Nephron progenitor cell (in vitro differentiated cells): ENCODE measurements at regions not wholly inside any gene's neighbourhood (a gene's known extent, or its start where the extent isn't known, plus 50 kb on each side); places are given as distances from the start of the nearest gene placed in this dataset.

Source experiments
- DNase-seq: peaks from one replicate; pipeline ENCODE4 v3.0.0; 2021
- H3K27ac Mint-ChIP-seq: 2 replicates; pipeline ENCODE4 v1.8.0; 2021; ENCODE audit warnings: mild to moderate bottlenecking, moderate library complexity, mixed read lengths
- H3K27me3 Mint-ChIP-seq: 2 replicates; pipeline ENCODE4 v1.8.0; 2021; ENCODE audit warnings: mild to moderate bottlenecking, low read depth, mixed read lengths; ENCODE audit not compliant: poor library complexity
- H3K36me3 Mint-ChIP-seq: 2 replicates; pipeline ENCODE4 v1.8.0; 2021; ENCODE audit warnings: low read depth, mixed read lengths
- H3K4me1 Mint-ChIP-seq: 2 replicates; pipeline ENCODE4 v1.8.0; 2021; ENCODE audit warnings: mixed read lengths
- H3K4me3 Mint-ChIP-seq: 2 replicates; pipeline ENCODE4 v1.8.0; 2021; ENCODE audit warnings: mild to moderate bottlenecking, moderate library complexity, mixed read lengths
- H3K9me3 Mint-ChIP-seq: 2 replicates; pipeline ENCODE4 v1.8.0; 2021; ENCODE audit warnings: mild to moderate bottlenecking, moderate library complexity, mixed read lengths
- TF ChIP-seq, protein P1 (sequence below): fragments of 200-600 bp; sonication (generic); IDR thresholded peaks from 2 replicates; pipeline ENCODE4 v1.5.0; 2021; ENCODE audit warnings: antibody characterized with exemption

DNA sequence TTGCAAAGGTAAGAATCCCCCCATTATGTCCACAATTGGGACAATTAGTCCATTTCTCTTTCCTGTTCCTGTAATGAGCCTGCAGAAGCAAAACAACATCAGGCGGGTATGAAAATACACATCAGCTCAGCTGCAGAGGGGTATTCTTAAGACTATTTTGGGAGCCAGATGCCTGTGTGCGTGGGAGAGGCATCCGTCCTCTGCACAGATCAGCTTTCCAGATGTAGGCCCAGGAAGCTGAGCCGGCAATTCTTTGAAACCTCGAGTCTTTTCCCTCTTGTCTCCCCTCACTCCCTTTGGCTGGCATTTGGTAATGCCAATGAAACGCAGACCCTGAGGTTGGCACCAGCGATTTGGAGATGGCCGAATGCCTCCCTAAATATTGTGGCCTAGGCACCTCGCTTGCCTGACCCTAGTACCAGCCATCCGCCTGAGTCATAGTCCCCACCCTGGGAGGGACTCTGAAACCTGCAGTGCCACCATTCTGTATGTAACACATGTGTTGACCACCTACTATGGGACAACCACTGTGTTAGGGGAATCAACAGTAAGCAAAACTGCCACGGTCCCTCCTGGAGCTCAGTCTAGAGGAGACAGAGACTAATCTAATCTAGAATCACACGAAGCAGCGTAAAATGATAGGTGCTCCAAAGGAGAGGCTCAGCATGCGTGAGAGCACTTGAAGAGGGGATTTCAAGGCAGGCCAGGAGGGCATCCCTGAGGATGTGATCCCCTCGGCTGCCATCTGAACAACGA is 603.0 kb downstream of the MATN1 start:
- Mint-ChIP-seq H3K4me3 (no peak overlapping the region), H3K27ac (no peak overlapping the region), H3K9me3 (no peaks in the 10 kb centered on the region), H3K27me3 (peaks cover 9% of the 10 kb centered on the region), H3K36me3 (no peaks in the 10 kb centered on the region), H3K4me1 (peaks cover 48% of the 10 kb centered on the region)
- TF ChIP-seq, protein P1, sequence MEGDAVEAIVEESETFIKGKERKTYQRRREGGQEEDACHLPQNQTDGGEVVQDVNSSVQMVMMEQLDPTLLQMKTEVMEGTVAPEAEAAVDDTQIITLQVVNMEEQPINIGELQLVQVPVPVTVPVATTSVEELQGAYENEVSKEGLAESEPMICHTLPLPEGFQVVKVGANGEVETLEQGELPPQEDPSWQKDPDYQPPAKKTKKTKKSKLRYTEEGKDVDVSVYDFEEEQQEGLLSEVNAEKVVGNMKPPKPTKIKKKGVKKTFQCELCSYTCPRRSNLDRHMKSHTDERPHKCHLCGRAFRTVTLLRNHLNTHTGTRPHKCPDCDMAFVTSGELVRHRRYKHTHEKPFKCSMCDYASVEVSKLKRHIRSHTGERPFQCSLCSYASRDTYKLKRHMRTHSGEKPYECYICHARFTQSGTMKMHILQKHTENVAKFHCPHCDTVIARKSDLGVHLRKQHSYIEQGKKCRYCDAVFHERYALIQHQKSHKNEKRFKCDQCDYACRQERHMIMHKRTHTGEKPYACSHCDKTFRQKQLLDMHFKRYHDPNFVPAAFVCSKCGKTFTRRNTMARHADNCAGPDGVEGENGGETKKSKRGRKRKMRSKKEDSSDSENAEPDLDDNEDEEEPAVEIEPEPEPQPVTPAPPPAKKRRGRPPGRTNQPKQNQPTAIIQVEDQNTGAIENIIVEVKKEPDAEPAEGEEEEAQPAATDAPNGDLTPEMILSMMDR = no peak
- DNase-seq = no peak

DNA sequence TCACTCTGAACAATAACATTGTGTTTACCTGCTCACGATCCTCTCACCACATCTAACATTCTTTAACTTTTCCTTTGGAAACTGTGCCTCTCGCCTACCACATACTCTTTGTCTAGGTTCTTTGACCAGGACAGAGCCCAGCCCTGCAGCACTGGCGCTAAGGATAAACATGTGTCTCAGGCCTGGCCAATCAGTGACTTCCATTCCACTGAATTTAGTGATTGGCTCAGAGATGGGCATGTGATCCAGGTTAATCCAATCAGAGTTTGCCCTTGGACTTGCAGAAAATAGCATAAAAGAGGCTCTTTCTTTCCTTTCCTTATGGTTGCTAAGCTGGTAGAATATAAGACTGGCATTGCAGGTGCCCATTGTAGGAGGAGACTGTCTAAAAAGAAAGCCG is 605.7 kb downstream of the MATN1 start:
- Mint-ChIP-seq H3K27ac (no peak overlapping the region), H3K4me1 (peaks cover 22% of the 10 kb centered on the region), H3K9me3 (no peaks in the 10 kb centered on the region), H3K27me3 (peaks cover 16% of the 10 kb centered on the region), H3K4me3 (no peak overlapping the region), H3K36me3 (no peaks in the 10 kb centered on the region)
- DNase-seq = no peak
- TF ChIP-seq, protein P1 = no peak

GRCh38 chr1:30111431-30111830 is 612.0 kb downstream of the MATN1 start:
- Mint-ChIP-seq H3K9me3 (no peaks in the 10 kb centered on the region), H3K27me3 (peaks cover 63% of the 10 kb centered on the region)

GRCh38 chr1:30110846-30111245 is 612.5 kb downstream of the MATN1 start:
- Mint-ChIP-seq H3K9me3 (no peaks in the 10 kb centered on the region), H3K27me3 (peaks cover 68% of the 10 kb centered on the region), H3K36me3 (no peaks in the 10 kb centered on the region), H3K4me3 (no peak overlapping the region), H3K27ac (no peak overlapping the region), H3K4me1 (peaks cover 12% of the 10 kb centered on the region)
- DNase-seq = no peak
- TF ChIP-seq, protein P1 = no peak

More at GRCh38 chr1:30111431-30111830, 612.0 kb downstream of the MATN1 start:
- no peaks in the 10 kb centered on the region for H3K36me3 Mint-ChIP-seq
- DNase-seq = peak; percentile 72
- no peak overlapping the region for H3K27ac Mint-ChIP-seq
- peaks cover 12% of the 10 kb centered on the region for H3K4me1 Mint-ChIP-seq
- TF ChIP-seq, protein P1 = peak; percentile 68
- H3K4me3 Mint-ChIP-seq = no peak overlapping the region

- Mint-ChIP-seq H3K27me3 (peaks cover 77% of the 10 kb centered on the region), H3K36me3 (no peaks in the 10 kb centered on the region), H3K9me3 (no peaks in the 10 kb centered on the region), H3K27ac (no peak overlapping the region), H3K4me1 (peaks cover 12% of the 10 kb centered on the region), H3K4me3 (no peak overlapping the region)
- DNase-seq = no peak
- TF ChIP-seq, protein P1 = no peak
Measured at GRCh38 chr1:30109853-30110252, 613.5 kb downstream of the MATN1 start.

GRCh38 chr1:30108186-30108585 is 615.2 kb downstream of the MATN1 start:
- Mint-ChIP-seq H3K4me1 (peaks cover 20% of the 10 kb centered on the region), H3K27me3 (peaks cover 76% of the 10 kb centered on the region), H3K36me3 (no peaks in the 10 kb centered on the region), H3K27ac (no peak overlapping the region), H3K4me3 (no peak overlapping the region), H3K9me3 (no peaks in the 10 kb centered on the region)
- no peak for DNase-seq
- TF ChIP-seq, protein P1 = no peak
